H9 (cell line): ENCODE measurements at regions not wholly inside any gene's neighbourhood (a gene's known extent, or its start where the extent isn't known, plus 50 kb on each side); places are given as distances from the start of the nearest gene placed in this dataset.

ENCODE experiments used
- DNase-seq: peaks from one replicate; pipeline ENCODE4 v3.0.0-alpha.2; 2017
- H2AFZ ChIP-seq: one replicate; pipeline ENCODE4 v1.6.1; 2013; ENCODE audit warnings: mild to moderate bottlenecking, low read length, control low read depth, moderate library complexity
- H2AK5ac ChIP-seq: 2 replicates; pipeline ENCODE4 v1.6.1; 2013; ENCODE audit warnings: low read length, control low read depth, mixed read lengths; ENCODE audit not compliant: insufficient read length
- H2BK120ac ChIP-seq: one replicate; pipeline ENCODE4 v1.6.1; 2013; ENCODE audit warnings: low read depth, mild to moderate bottlenecking, low read length, control low read depth, inconsistent platforms; ENCODE audit not compliant: poor library complexity, severe bottlenecking
- H2BK12ac ChIP-seq: 2 replicates; pipeline ENCODE4 v1.6.1; 2013; ENCODE audit warnings: low read length, control low read depth, mixed read lengths, low read depth; ENCODE audit not compliant: insufficient read length
- H2BK15ac ChIP-seq: 2 replicates; pipeline ENCODE4 v1.6.1; 2013; ENCODE audit warnings: low read depth, low read length, control low read depth
- H2BK20ac ChIP-seq: one replicate; pipeline ENCODE4 v1.6.1; 2013; ENCODE audit warnings: low read depth, mild to moderate bottlenecking, low read length, control low read depth, inconsistent platforms; ENCODE audit not compliant: poor library complexity, severe bottlenecking
- H2BK5ac ChIP-seq: 2 replicates; pipeline ENCODE4 v1.6.1; 2013; ENCODE audit warnings: low read length, control low read depth, mixed read lengths; ENCODE audit not compliant: insufficient read length
- H3K14ac ChIP-seq: 2 replicates; pipeline ENCODE4 v1.6.1; 2013; ENCODE audit warnings: low read length, control low read depth; ENCODE audit not compliant: insufficient read depth
- H3K18ac ChIP-seq: 2 replicates; pipeline ENCODE4 v1.6.1; 2013; ENCODE audit warnings: low read depth, mild to moderate bottlenecking, mixed read lengths, low read length, control low read depth; ENCODE audit not compliant: insufficient read length
- H3K23ac ChIP-seq: 2 replicates; pipeline ENCODE4 v1.6.1; 2013; ENCODE audit warnings: low read length, control low read depth, mixed read lengths, low read depth; ENCODE audit not compliant: insufficient read length
- H3K23me2 ChIP-seq: 2 replicates; pipeline ENCODE4 v1.6.1; 2013; ENCODE audit warnings: low read depth, mild to moderate bottlenecking, mixed read lengths, low read length, control low read depth; ENCODE audit not compliant: insufficient read length, poor library complexity, severe bottlenecking
- H3K27ac ChIP-seq: 2 replicates; pipeline ENCODE4 v1.5.1; 2013; ENCODE audit warnings: low read length, control low read depth, mixed read lengths, low read depth; ENCODE audit not compliant: insufficient read length
- H3K27me3 ChIP-seq: 2 replicates; pipeline ENCODE4 v1.6.1; 2013; ENCODE audit warnings: low read length, control low read depth, inconsistent platforms; ENCODE audit not compliant: insufficient read depth
- H3K4ac ChIP-seq: 2 replicates; pipeline ENCODE4 v1.6.1; 2013; ENCODE audit warnings: low read depth, mild to moderate bottlenecking, control low read depth, inconsistent platforms, low read length, moderate library complexity
- H3K4me1 ChIP-seq: 2 replicates; pipeline ENCODE4 v1.6.1; 2013; ENCODE audit warnings: low read length, control low read depth, inconsistent platforms; ENCODE audit not compliant: insufficient read depth
- H3K4me2 ChIP-seq: 2 replicates; pipeline ENCODE4 v1.6.1; 2013; ENCODE audit warnings: low read length, control low read depth, mixed read lengths; ENCODE audit not compliant: insufficient read length, insufficient read depth
- H3K56ac ChIP-seq: 2 replicates; pipeline ENCODE4 v1.6.1; 2013; ENCODE audit warnings: low read depth, mild to moderate bottlenecking, mixed read lengths, low read length, control low read depth; ENCODE audit not compliant: insufficient read length
- H3K79me1 ChIP-seq: 2 replicates; pipeline ENCODE4 v1.6.1; 2013; ENCODE audit warnings: low read depth, mild to moderate bottlenecking, moderate library complexity, low read length, control low read depth, inconsistent platforms; ENCODE audit not compliant: insufficient read depth, poor library complexity, severe bottlenecking
- H3K79me2 ChIP-seq: 2 replicates; pipeline ENCODE4 v1.6.1; 2013; ENCODE audit warnings: low read length, control low read depth, inconsistent platforms; ENCODE audit not compliant: insufficient read depth
- H3K9ac ChIP-seq: 2 replicates; pipeline ENCODE4 v1.6.1; 2013; ENCODE audit warnings: low read length, control low read depth, mixed read lengths; ENCODE audit not compliant: insufficient read length; ENCODE audit errors: extremely low read depth
- H3K9me3 ChIP-seq: one replicate; pipeline ENCODE4 v1.6.1; 2013; ENCODE audit warnings: low read depth, low read length, inconsistent platforms; ENCODE audit not compliant: control insufficient read depth
- H3T11ph ChIP-seq: one replicate; pipeline ENCODE4 v1.6.1; 2013; ENCODE audit warnings: mild to moderate bottlenecking, low read length, control low read depth, inconsistent platforms
- H4K20me1 ChIP-seq: one replicate; pipeline ENCODE4 v1.6.1; 2013; ENCODE audit not compliant: control insufficient read depth, insufficient read length, insufficient read depth
- H4K5ac ChIP-seq: 2 replicates; pipeline ENCODE4 v1.6.1; 2013; ENCODE audit warnings: low read depth, mild to moderate bottlenecking, mixed read lengths, low read length, control low read depth; ENCODE audit not compliant: insufficient read length
- H4K8ac ChIP-seq: replicated peaks from 2 replicates; pipeline ENCODE4 v1.6.1; 2013; ENCODE audit warnings: low read length, control low read depth, mixed read lengths, low read depth; ENCODE audit not compliant: insufficient read length
- H4K91ac ChIP-seq: 2 replicates; pipeline ENCODE4 v1.6.1; 2013; ENCODE audit warnings: low read depth, mild to moderate bottlenecking, moderate library complexity, mixed read lengths, low read length, control low read depth; ENCODE audit not compliant: insufficient read length
- H3K27ac Mint-ChIP-seq, 3 experiments: 2 replicates in 2 of 3; 3 replicates in 1 of 3; pipeline ENCODE4 v1.8.0; 2020 to 2021; ENCODE audit warnings: mixed read lengths in 3 of 3, mild to moderate bottlenecking in 1 of 3, moderate library complexity in 1 of 3
- H3K27me3 Mint-ChIP-seq: 2 replicates; pipeline ENCODE4 v1.8.0; 2021; ENCODE audit warnings: low read depth, mild to moderate bottlenecking, moderate library complexity, mixed read lengths
- H3K36me3 Mint-ChIP-seq, 3 experiments: 2 replicates in 2 of 3; 3 replicates in 1 of 3; pipeline ENCODE4 v1.8.0; 2020 to 2021; ENCODE audit warnings: low read depth in 3 of 3, mixed read lengths in 3 of 3; ENCODE audit not compliant: insufficient read depth in 1 of 3
- H3K4me1 Mint-ChIP-seq, 2 experiments: 2 replicates each; pipeline ENCODE4 v1.8.0; 2020; ENCODE audit warnings: mixed read lengths in 2 of 2
- H3K4me3 Mint-ChIP-seq, 2 experiments: 2 replicates in 1 of 2; 3 replicates in 1 of 2; pipeline ENCODE4 v1.8.0; 2020 to 2021; ENCODE audit warnings: mild to moderate bottlenecking in 2 of 2, mixed read lengths in 2 of 2, moderate library complexity in 1 of 2
- H3K9me3 Mint-ChIP-seq, 2 experiments: 2 replicates in 1 of 2; 3 replicates in 1 of 2; pipeline ENCODE4 v1.8.0; 2020; ENCODE audit warnings: mild to moderate bottlenecking in 2 of 2, mixed read lengths in 2 of 2, moderate library complexity in 1 of 2
- WGBS: extraction: QIAGEN DNeasy Blood & Tissue Kit; methylation state at CpG from one replicate; pipeline ENCODE4 v1.1.7; 2013; ENCODE audit warnings: missing lambda C conversion rate, low lambda C conversion rate, mixed read lengths; ENCODE audit not compliant: insufficient read length; ENCODE audit errors: extremely low coverage; 5-methylcytosine and 5-hydroxymethylcytosine counted together
- TF ChIP-seq, protein P1 (sequence below): fragments of 200-600 bp; sonication (generic); conservative IDR thresholded peaks from 3 replicates; pipeline ENCODE4 v1.8.0; 2021; ENCODE audit warnings: antibody characterized with exemption, mild to moderate bottlenecking

DNA sequence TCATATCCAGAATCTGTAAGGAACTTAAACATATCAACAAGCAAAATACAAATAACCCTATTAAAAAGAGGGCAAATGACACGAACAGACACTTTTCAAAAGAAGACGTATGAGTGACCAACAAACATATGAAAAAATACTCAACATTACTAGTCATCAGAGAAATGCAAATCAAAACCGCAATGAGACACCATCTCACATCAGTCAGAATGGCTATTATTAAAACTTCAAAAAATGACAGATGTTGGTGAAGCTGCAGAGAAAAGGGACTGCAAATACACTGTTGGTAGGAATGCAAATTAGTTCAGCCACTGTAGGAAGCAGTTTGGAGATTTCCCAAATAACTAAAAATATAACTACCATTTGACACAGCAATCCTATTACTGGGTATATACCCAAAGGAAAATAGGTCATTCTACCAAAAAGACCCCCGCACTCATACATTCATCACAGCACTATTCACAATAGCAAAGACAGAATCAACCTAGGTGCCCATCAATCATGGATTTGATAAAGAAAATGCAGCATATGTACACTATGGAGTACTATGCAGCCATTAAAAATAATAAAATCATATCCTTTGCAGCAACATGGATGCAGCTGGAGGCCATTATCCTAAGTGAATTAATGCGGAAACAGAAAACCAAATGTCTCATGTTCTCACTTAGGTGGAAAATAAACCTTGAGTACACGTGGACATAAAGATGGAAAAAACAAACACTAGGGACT, 230.1 kb upstream of the RAB4A start:
- WGBS, result no CpG with 5 or more reads among the region's 6 CpGs

More for the DNA sequence above, 230.1 kb upstream of the RAB4A start:
- no peak overlapping the region for H2BK12ac ChIP-seq
- H4K91ac ChIP-seq, result no peak overlapping the region
- H2BK120ac ChIP-seq, result no peak overlapping the region
- no peaks in the 10 kb centered on the region for H3K79me2 ChIP-seq
- H3K9ac ChIP-seq, result no peak overlapping the region
- H2AK5ac ChIP-seq, result no peak overlapping the region
- H4K20me1 ChIP-seq, result no peaks in the 10 kb centered on the region
- Mint-ChIP-seq H3K9me3 (no peaks in the 10 kb centered on the region; a peak in 1 of 5 replicates), H3K36me3 (no peaks in the 10 kb centered on the region; a peak in 1 of 7 replicates), H3K4me3 (no peak overlapping the region), H3K27ac (no peak overlapping the region), H3K27me3 (peaks cover 4% of the 10 kb centered on the region), H3K4me1 (peaks cover 12 to 24% of the 10 kb centered on the region in 2 experiments)
- no peak overlapping the region for H3T11ph ChIP-seq
- H4K5ac ChIP-seq, result no peak overlapping the region
- H2BK20ac ChIP-seq, result no peak overlapping the region
- no peak overlapping the region for H3K14ac ChIP-seq
- no peak overlapping the region for H3K18ac ChIP-seq
- H3K4me2 ChIP-seq, result no peak overlapping the region
- H3K27ac ChIP-seq, result no peak overlapping the region
- no peak overlapping the region for H3K56ac ChIP-seq
- H3K4me1 ChIP-seq, result no peaks in the 10 kb centered on the region
- H2BK5ac ChIP-seq, result no peak overlapping the region
- H3K9me3 ChIP-seq, result no peaks in the 10 kb centered on the region
- no peak overlapping the region for H2BK15ac ChIP-seq
- no peak overlapping the region for H2AFZ ChIP-seq
- TF ChIP-seq, protein P1, sequence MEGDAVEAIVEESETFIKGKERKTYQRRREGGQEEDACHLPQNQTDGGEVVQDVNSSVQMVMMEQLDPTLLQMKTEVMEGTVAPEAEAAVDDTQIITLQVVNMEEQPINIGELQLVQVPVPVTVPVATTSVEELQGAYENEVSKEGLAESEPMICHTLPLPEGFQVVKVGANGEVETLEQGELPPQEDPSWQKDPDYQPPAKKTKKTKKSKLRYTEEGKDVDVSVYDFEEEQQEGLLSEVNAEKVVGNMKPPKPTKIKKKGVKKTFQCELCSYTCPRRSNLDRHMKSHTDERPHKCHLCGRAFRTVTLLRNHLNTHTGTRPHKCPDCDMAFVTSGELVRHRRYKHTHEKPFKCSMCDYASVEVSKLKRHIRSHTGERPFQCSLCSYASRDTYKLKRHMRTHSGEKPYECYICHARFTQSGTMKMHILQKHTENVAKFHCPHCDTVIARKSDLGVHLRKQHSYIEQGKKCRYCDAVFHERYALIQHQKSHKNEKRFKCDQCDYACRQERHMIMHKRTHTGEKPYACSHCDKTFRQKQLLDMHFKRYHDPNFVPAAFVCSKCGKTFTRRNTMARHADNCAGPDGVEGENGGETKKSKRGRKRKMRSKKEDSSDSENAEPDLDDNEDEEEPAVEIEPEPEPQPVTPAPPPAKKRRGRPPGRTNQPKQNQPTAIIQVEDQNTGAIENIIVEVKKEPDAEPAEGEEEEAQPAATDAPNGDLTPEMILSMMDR, result no peak
- H3K23me2 ChIP-seq, result no peaks in the 10 kb centered on the region
- no peak overlapping the region for H3K23ac ChIP-seq
- no peaks in the 10 kb centered on the region for H3K79me1 ChIP-seq
- no peak overlapping the region for H4K8ac ChIP-seq
- H3K4ac ChIP-seq, result no peak overlapping the region
- H3K27me3 ChIP-seq, result no peaks in the 10 kb centered on the region
- no peak for DNase-seq
